ENCODE measurements at regions not wholly inside any gene's neighbourhood (a gene's known extent, or its start where the extent isn't known, plus 50 kb on each side); places are given as distances from the start of the nearest gene placed in this dataset.

- Histone ChIP-seq H3K4me1 (ENCODE audit: control insufficient read depth in 1 of 2, insufficient read depth in 2 of 2, low read length in 2 of 2) (no peaks in the 10 kb centered on the region), H3K36me3 (ENCODE audit: control insufficient read depth in 1 of 2, insufficient read depth in 2 of 2, low read length in 2 of 2) (no peaks in the 10 kb centered on the region), H4K20me1 (ENCODE audit: insufficient read depth) (no peaks in the 10 kb centered on the region), H3K4me3 (replicated peaks in 1 of 2; ENCODE audit: low read depth in 1 of 2, low read length in 2 of 2) (no peak overlapping the region), H3K9me3 (ENCODE audit: control insufficient read depth in 1 of 2, insufficient read depth in 1 of 2, low read depth in 1 of 2, low read length in 2 of 2) (no peaks in the 10 kb centered on the region), H3K27ac (ENCODE audit: low read depth, low read length) (no peak overlapping the region), H3K9ac (ENCODE audit: low read length) (no peak overlapping the region), H2AFZ (ENCODE audit: low read depth, low read length, poor library complexity, severe bottlenecking) (no peak overlapping the region), H3K4me2 (ENCODE audit: low read length) (no peak overlapping the region), H3K9me2 (ENCODE audit: insufficient read depth) (no peaks in the 10 kb centered on the region), H3K79me2 (ENCODE audit: insufficient read depth, low read length) (no peaks in the 10 kb centered on the region), H3K27me3 (ENCODE audit: insufficient read depth, low read length) (no peaks in the 10 kb centered on the region)
- ATAC-seq (no peak), DNase-seq (ENCODE audit: low read depth, low spot score) (no peak)
- ChIA-PET CTCF (no interaction called here), RAD21 (ENCODE audit: low non-redundant PET in 1 of 2, low total read pairs in 2 of 2, uncharacterized antibody in 2 of 2, unreplicated experiment in 2 of 2) (no interaction called here), POLR2A (no interaction called here)
- TF ChIP-seq EZH2phosphoT487 (IDR thresholded peaks at IDR 0.05; ENCODE audit: borderline replicate concordance) (no peak), EGR1 (IDR thresholded peaks at IDR 0.05; ENCODE audit: low read depth) (no peak), REST (IDR thresholded peaks at IDR 0.05; ENCODE audit: low read depth) (no peak), YY1 (IDR thresholded peaks at IDR 0.05; ENCODE audit: extremely low read depth, insufficient replicate concordance, low read depth, low read length) (no peak), CTCF (IDR thresholded peaks at IDR 0.05 in 2 of 3, conservative IDR thresholded peaks at IDR 0.05 in 1 of 3; ENCODE audit: borderline replicate concordance in 1 of 3, insufficient read depth in 1 of 3, low read depth in 2 of 3, low read length in 2 of 3) (no peak), TCF7L2 (IDR thresholded peaks at IDR 0.05; ENCODE audit: borderline replicate concordance, extremely low read depth, insufficient read depth, insufficient read length) (no peak), ZNF274 (IDR thresholded peaks at IDR 0.05; ENCODE audit: low read depth, low read length) (no peak), EZH2 (IDR thresholded peaks at IDR 0.05) (no peak), SP1 (IDR thresholded peaks at IDR 0.05; ENCODE audit: low read depth) (no peak), CBX3 (IDR thresholded peaks at IDR 0.05; ENCODE audit: low read depth) (no peak), RAD21 (IDR thresholded peaks at IDR 0.05; ENCODE audit: low read depth) (no peak), JUND (IDR thresholded peaks at IDR 0.05) (no peak), ZBTB33 (IDR thresholded peaks at IDR 0.05; ENCODE audit: extremely low read depth, insufficient replicate concordance, low read length) (no peak), POLR2A (IDR thresholded peaks at IDR 0.05; ENCODE audit: borderline replicate concordance, extremely low read depth, insufficient read depth, insufficient read length) (no peak), SRF (IDR thresholded peaks at IDR 0.05; ENCODE audit: low read depth) (no peak), CEBPB (IDR thresholded peaks at IDR 0.05; ENCODE audit: low read depth) (no peak)
- no TSS peak for BruUV-seq (replicated peaks)
- intact Hi-C loops (cut with micrococcal nuclease), result no loop called here
Measured at GRCh38 chr7:11266101-11266500, 292.4 kb downstream of the PHF14 start.

Data from HCT116 (cell line).